HG03108 (cell line): ENCODE measurements at regions not wholly inside any gene's neighbourhood (a gene's known extent, or its start where the extent isn't known, plus 50 kb on each side); places are given as distances from the start of the nearest gene placed in this dataset.

Source experiments
- ATAC-seq: cut with Tn5 transposase; IDR thresholded peaks from one replicate; pipeline ENCODE4 v1.9.1; 2021; ENCODE audit warnings: moderate library complexity; ENCODE audit not compliant: unreplicated experiment

GRCh38 chr12:84807249-84807648 is 105.3 kb downstream of the SLC6A15 start:
- no peak for ATAC-seq

DNA sequence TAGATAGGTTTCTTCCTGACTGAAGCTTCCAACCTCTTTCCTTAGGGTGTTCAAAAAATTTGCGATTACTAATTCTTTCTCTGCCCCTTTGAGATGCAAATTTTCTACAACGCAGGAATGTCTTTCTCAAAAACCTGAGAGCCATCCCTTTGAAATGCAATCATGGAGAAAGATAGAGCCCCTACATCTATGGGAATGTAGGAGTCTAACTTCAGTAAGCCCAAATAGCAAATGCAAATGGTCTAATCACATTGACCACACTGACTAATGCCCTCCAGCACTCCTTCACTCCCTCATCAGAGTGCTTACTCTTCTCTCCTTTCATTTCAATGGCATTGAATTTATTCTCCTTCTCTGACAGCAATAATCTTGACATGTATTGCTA is 107.1 kb downstream of the SLC6A15 start:
- ATAC-seq = no peak

GRCh38 chr12:84804691-84805473 is 107.7 kb downstream of the SLC6A15 start:
- ATAC-seq = no peak

DNA sequence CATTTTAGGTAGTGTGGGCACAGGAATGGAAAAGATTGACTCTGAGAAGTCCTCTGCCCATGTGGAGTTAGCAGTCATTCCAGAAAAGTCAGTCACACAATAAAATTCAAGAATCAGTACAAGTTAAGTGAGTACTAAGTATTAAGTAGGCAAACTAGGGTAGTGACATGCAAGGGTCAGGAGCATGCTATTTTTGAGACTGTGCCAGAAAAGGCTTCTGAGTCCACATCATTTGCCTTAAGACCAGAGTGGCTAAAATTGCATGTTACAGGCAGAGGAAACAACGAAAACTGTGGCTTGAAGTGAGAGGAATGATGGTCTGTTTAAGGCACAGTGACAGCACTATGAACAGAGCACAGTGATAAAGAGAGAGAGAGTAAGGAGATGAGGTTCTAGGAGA is 108.9 kb downstream of the SLC6A15 start:
- no peak for ATAC-seq

GRCh38 chr12:84802161-84802560 is 110.4 kb downstream of the SLC6A15 start:
- no peak for ATAC-seq

DNA sequence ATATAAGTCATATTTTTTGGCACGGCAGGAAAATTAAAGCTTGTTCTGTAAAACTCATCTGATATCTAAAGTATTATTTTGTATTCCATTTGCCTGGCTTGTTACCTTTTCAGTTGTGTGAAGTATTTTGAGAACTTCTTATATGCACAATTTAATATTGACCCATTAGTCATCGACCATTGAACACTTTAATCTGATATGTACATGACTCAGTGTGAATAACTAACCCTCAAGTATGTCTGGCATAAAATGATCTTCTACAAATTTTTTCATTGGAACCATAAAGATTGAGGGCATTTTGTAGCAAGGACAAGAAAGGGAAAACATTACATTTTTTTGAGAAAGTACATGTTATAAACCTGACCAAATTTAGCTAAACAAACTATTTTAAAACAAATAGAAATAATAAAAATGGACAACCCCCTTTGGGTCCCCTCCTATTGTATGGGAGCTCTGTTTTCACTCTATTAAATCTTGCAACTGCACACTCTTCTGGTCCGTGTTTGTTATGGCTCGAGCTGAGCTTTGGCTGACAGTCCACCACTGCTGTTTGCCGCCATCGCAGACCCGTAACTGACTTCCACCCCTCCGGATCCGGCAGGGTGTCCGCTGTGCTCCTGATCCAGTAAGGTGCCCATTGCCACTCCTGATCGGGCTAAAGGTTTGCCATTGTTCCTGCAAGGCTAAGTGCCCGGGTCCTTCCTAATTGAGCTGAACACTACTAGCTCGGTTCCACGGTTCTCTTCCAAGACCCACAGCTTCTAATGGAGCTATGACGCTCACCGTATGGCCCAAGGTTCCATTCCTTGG is 118.8 kb downstream of the SLC6A15 start:
- ATAC-seq = no peak

DNA sequence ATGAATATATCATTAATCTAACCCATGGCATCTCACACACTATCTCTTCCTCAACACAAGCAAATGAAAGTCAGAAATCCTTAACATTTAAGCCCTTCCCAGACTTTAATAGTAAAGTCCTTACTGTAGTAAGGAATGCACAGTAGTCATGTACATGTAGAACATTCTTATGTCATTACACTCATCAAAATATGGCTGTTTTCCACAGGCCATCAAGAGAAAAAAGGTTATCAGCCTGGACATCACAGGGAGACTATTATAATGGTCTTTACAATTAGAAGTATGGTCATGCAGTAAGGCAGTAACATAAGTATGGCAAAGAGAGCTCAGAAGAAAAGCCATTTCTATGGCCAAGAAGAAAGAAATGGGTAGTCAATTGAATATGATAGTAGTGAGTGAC is 121.2 kb downstream of the SLC6A15 start:
- no peak for ATAC-seq

DNA sequence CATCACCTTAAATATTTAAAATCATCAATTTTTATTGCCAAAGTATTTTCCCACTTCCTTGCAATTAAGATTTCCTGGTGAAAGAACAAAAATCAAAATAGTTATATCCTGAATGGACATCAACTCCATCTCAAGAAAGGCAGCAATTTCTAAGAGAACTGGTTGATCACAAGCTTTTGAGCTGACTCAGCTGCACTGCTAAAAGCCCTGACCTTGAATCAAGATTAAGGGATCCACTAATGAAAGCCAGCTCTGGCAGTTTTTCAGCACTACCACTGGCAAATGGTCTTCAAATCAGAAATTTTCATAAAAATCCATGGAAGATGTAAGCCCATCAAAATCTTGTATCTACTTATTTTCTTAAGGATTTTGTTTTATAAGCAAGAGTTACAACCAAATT is 123.4 kb downstream of the SLC6A15 start:
- ATAC-seq = no peak

DNA sequence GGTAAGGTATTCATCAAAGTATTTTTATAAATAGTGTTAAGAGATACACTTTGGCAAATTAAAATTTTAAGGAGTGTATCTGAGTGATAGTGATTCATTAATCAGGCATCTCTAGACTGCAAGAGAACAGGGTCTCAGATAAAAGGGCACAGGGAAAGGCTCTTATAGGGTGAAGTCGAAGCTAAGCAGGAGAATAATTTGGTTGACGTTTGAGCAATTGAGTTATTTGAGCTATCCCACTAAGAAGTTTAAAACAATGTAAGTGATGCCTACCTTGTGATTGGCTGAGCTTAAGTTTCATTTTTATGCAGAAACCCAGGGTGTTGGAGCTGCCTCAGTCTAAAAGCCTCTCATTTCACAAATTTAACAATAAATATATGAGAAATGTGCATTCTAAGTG is 125.3 kb downstream of the SLC6A15 start:
- no peak for ATAC-seq

DNA sequence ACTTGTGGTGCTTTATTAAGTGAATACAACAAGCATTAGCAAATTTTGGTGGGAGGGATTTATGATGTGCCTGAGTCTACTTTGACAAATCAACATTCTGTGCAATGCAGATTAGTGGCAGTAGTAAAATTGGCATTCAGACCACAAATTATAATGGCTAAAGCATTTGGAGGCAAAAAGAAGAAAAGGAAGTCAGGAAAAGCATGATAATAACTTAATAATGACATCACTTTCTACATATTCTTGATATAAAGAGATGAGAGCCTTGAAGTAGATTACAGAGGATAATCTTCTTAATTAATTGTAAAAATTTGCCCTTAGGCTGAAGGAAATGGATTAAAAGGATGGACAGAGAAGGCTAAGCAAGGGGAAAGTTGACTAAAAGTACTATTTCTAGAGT is 126.0 kb downstream of the SLC6A15 start:
- ATAC-seq = no peak

DNA sequence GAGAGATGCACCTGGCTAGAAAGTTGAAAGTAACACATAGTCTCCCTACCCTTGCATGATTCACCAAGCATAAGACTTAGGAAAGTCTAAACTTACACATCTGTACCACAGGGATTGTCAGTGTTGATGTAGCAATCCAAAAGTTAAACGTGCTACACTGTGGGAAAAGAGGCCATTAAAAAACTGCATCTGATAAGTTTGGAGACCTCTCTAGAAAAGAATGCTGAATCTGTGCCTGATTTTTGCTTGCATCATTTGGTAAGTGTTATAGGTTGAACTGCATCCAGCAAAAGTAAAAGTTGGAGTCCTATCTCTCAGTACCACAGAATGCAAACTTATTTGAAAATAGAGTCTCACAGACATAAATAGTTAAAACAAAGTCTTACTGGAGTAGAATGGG is 126.6 kb downstream of the SLC6A15 start:
- no peak for ATAC-seq

GRCh38 chr12:84785281-84785680 is 127.3 kb downstream of the SLC6A15 start:
- no peak for ATAC-seq

- no peak for ATAC-seq
Observed at GRCh38 chr12:84779169-84779568, 133.4 kb downstream of the SLC6A15 start.

DNA sequence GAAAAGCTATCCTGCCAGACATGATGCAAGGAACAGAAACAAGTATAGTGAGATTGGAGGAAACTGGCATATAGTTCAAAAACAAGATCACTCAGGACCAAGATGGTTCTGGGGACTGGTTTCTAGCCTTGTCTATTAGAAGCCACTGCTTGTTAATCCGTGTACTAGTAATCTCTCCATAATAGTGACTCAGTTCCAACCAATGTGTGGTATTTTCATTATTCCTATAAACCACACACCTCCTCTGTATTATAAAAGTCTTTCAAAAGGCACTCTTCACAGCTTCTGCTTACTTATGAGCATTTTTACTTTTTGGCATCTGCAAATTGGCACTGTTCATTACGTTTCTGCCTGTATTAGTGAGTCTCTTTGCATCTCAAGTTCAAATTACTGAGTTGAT is 140.3 kb downstream of the SLC6A15 start:
- ATAC-seq = no peak

GRCh38 chr12:84767079-84767478 is 145.5 kb downstream of the SLC6A15 start:
- no peak for ATAC-seq

DNA sequence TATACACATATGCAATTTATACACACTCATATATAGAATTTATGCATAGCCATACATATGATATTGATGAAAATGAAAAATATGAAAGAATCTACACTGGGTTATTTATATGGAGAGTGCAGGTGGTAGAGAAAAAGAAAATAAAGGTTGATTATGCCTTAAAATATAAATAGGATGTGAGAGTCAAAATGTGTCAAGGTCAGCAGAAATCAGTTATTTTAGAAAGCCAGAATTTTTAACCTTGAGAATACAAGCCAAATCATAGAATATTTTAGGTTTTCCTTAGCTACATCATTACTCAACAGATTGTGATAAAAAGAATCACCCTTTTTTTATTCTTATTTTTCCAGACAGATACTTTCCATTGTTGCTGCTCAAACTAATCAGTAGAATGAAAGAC is 146.2 kb downstream of the SLC6A15 start:
- ATAC-seq = no peak

DNA sequence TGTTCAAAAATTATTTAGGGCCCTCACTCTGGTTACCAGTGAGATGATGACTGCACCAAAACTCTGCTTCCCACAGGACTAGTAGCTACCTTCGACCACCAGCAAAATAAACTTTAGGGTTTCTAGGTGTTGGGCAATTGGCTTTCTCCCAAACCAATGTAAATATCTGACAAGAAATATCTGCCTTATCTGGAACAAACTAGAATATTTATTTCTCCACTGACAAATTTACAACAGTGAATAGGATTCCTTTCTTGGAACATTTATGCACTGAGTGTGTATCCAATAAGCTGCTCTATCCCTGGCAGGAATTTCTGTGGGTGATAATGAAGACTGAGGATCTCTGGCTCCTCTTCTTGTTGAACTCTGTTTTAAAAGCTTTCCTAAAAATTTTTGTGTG is 148.6 kb downstream of the SLC6A15 start:
- ATAC-seq = no peak

- no peak for ATAC-seq
Observed at GRCh38 chr12:84763107-84763506, 149.5 kb downstream of the SLC6A15 start.

DNA sequence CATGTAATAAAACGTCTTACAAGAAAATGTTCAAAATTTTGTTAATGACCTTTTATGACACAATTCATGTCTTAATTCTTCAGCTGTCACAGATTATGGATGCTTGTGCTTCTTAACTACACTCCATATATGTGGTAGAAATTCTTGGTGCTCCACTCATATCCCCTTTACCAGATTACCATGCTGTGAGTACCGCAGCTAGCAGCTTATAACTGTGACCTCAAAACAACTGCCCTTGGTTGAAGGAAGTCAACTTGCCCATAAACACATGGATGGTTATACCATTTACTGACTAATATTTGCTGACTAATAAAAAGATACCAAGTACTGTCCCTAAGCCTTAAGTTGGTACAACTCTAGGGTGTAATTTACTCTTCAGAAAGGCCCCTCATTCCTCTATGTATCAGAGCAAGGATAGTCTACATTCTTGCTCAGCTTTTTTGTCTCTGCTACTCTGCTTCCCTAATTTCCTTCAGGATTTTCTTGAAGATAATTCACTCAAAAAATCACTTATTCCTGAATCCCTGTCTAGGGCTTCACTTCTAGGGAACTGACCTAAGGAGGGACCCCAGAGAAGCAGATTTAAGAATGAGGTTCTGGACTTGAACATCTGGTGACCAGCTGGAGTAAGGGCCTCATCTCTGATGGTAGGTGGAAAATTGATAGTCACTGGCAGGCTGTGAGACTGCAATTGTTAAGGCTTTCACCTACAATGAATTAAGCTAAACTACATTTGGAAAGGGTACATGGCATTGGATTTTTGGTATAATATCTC is 152.3 kb downstream of the SLC6A15 start:
- no peak for ATAC-seq

- no peak for ATAC-seq
Observed at GRCh38 chr12:84757978-84758377, 154.6 kb downstream of the SLC6A15 start.

GRCh38 chr12:84756961-84757360 is 155.6 kb downstream of the SLC6A15 start:
- no peak for ATAC-seq

DNA sequence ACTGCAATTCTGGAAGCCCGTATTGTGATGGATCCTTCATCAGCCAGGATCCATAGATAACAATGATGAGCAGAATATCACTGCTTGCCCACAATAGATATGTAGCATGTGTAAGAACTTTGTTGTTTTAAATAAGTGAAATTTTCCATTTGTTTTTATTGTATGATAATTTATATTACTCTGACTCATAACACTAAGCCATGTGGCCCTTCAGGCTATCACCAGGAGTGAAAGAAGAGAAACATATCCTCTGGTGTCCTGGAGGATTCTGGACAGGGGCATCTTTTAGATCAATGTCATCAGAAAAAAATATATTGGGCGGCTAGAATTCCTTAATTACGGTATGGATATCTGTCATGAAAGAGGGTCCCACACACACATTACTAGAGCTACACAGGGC is 167.5 kb downstream of the SLC6A15 start:
- ATAC-seq = no peak
